ENCODE measurements at regions not wholly inside any gene's neighbourhood (a gene's known extent, or its start where the extent isn't known, plus 50 kb on each side); places are given as distances from the start of the nearest gene placed in this dataset.

- Histone ChIP-seq H3K9me3 (ENCODE audit: control insufficient read depth in 1 of 2, low read length in 2 of 2) (no peaks in the 10 kb centered on the region), H3K27me3 (ENCODE audit: low read depth, low read length) (no peaks in the 10 kb centered on the region), H3K27ac (ENCODE audit: low read length) (no peak overlapping the region), H3K36me3 (ENCODE audit: control insufficient read depth in 1 of 2, insufficient read depth in 2 of 2, low read length in 2 of 2) (no peaks in the 10 kb centered on the region), H3K4me1 (ENCODE audit: control insufficient read depth in 1 of 2, insufficient read depth in 2 of 2, low read length in 2 of 2) (no peaks in the 10 kb centered on the region), H3K4me3 (ENCODE audit: low read depth in 1 of 2, low read length in 2 of 2) (no peak overlapping the region)
Measured at GRCh38 chr17:36696805-36697204, 95.4 kb downstream of the MRM1 start.

GRCh38 chr17:36697903-36698530, 96.6 kb downstream of the MRM1 start:
- no peaks in the 10 kb centered on the region for H3K36me3 ChIP-seq (ENCODE audit: control insufficient read depth in 1 of 2, insufficient read depth in 2 of 2, low read length in 2 of 2)
- no peak overlapping the region for H3K27ac ChIP-seq (ENCODE audit: low read length)
- H3K4me3 ChIP-seq (ENCODE audit: low read depth in 1 of 2, low read length in 2 of 2), result no peak overlapping the region
- H3K27me3 ChIP-seq (ENCODE audit: low read depth, low read length), result no peaks in the 10 kb centered on the region
- H3K4me1 ChIP-seq (ENCODE audit: control insufficient read depth in 1 of 2, insufficient read depth in 2 of 2, low read length in 2 of 2), result no peaks in the 10 kb centered on the region
- no peaks in the 10 kb centered on the region for H3K9me3 ChIP-seq (ENCODE audit: control insufficient read depth in 1 of 2, low read length in 2 of 2)

- Histone ChIP-seq H3K36me3 (ENCODE audit: control insufficient read depth in 1 of 2, insufficient read depth in 2 of 2, low read length in 2 of 2) (no peaks in the 10 kb centered on the region), H3K9me3 (ENCODE audit: control insufficient read depth in 1 of 2, low read length in 2 of 2) (no peaks in the 10 kb centered on the region), H3K27me3 (ENCODE audit: low read depth, low read length) (peaks cover 5% of the 10 kb centered on the region), H3K4me1 (ENCODE audit: control insufficient read depth in 1 of 2, insufficient read depth in 2 of 2, low read length in 2 of 2) (peaks cover 0 to 5% of the 10 kb centered on the region in 2 donors), H3K27ac (ENCODE audit: low read length) (no peak overlapping the region), H3K4me3 (ENCODE audit: low read depth in 1 of 2, low read length in 2 of 2) (no peak overlapping the region)
Measured at GRCh38 chr17:36701429-36702099, 100.2 kb downstream of the MRM1 start.

- H3K4me3 ChIP-seq (ENCODE audit: low read depth in 1 of 2, low read length in 2 of 2), result no peak overlapping the region
- H3K27ac ChIP-seq (ENCODE audit: low read length), result no peak overlapping the region
- H3K27me3 ChIP-seq (ENCODE audit: low read depth, low read length), result peaks cover 5% of the 10 kb centered on the region
- H3K9me3 ChIP-seq (ENCODE audit: control insufficient read depth in 1 of 2, low read length in 2 of 2), result no peaks in the 10 kb centered on the region
- peaks cover 0 to 5% of the 10 kb centered on the region in 2 donors for H3K4me1 ChIP-seq (ENCODE audit: control insufficient read depth in 1 of 2, insufficient read depth in 2 of 2, low read length in 2 of 2)
- H3K36me3 ChIP-seq (ENCODE audit: control insufficient read depth in 1 of 2, insufficient read depth in 2 of 2, low read length in 2 of 2), result no peaks in the 10 kb centered on the region
Measured at GRCh38 chr17:36702636-36703035, 101.3 kb downstream of the MRM1 start.

GRCh38 chr17:36703860-36704266, 102.5 kb downstream of the MRM1 start:
- Histone ChIP-seq H3K4me3 (ENCODE audit: low read depth in 1 of 2, low read length in 2 of 2) (peak overlapping the region in 1 of 2 donors; percentile 33), H3K9me3 (ENCODE audit: control insufficient read depth in 1 of 2, low read length in 2 of 2) (no peaks in the 10 kb centered on the region), H3K4me1 (ENCODE audit: control insufficient read depth in 1 of 2, insufficient read depth in 2 of 2, low read length in 2 of 2) (peaks cover 0 to 5% of the 10 kb centered on the region in 2 donors), H3K27ac (ENCODE audit: low read length) (no peak overlapping the region), H3K36me3 (ENCODE audit: control insufficient read depth in 1 of 2, insufficient read depth in 2 of 2, low read length in 2 of 2) (no peaks in the 10 kb centered on the region), H3K27me3 (ENCODE audit: low read depth, low read length) (peaks cover 5% of the 10 kb centered on the region)

GRCh38 chr17:36705283-36705795, 104.0 kb downstream of the MRM1 start:
- Histone ChIP-seq H3K36me3 (ENCODE audit: control insufficient read depth in 1 of 2, insufficient read depth in 2 of 2, low read length in 2 of 2) (no peaks in the 10 kb centered on the region), H3K27ac (ENCODE audit: low read length) (no peak overlapping the region), H3K9me3 (ENCODE audit: control insufficient read depth in 1 of 2, low read length in 2 of 2) (no peaks in the 10 kb centered on the region), H3K27me3 (ENCODE audit: low read depth, low read length) (peaks cover 5% of the 10 kb centered on the region), H3K4me3 (ENCODE audit: low read depth in 1 of 2, low read length in 2 of 2) (no peak overlapping the region), H3K4me1 (ENCODE audit: control insufficient read depth in 1 of 2, insufficient read depth in 2 of 2, low read length in 2 of 2) (peaks cover 0 to 5% of the 10 kb centered on the region in 2 donors)

GRCh38 chr17:36705874-36706731, 104.7 kb downstream of the MRM1 start:
- Histone ChIP-seq H3K4me3 (ENCODE audit: low read depth in 1 of 2, low read length in 2 of 2) (no peak overlapping the region), H3K27ac (ENCODE audit: low read length) (no peak overlapping the region), H3K36me3 (ENCODE audit: control insufficient read depth in 1 of 2, insufficient read depth in 2 of 2, low read length in 2 of 2) (no peaks in the 10 kb centered on the region), H3K9me3 (ENCODE audit: control insufficient read depth in 1 of 2, low read length in 2 of 2) (no peaks in the 10 kb centered on the region), H3K27me3 (ENCODE audit: low read depth, low read length) (peaks cover 5% of the 10 kb centered on the region), H3K4me1 (ENCODE audit: control insufficient read depth in 1 of 2, insufficient read depth in 2 of 2, low read length in 2 of 2) (peaks cover 0 to 5% of the 10 kb centered on the region in 2 donors)

GRCh38 chr17:36707904-36708303, 106.5 kb downstream of the MRM1 start:
- Histone ChIP-seq H3K4me1 (ENCODE audit: control insufficient read depth in 1 of 2, insufficient read depth in 2 of 2, low read length in 2 of 2) (peaks cover 0 to 5% of the 10 kb centered on the region in 2 donors), H3K9me3 (ENCODE audit: control insufficient read depth in 1 of 2, low read length in 2 of 2) (no peaks in the 10 kb centered on the region), H3K27ac (ENCODE audit: low read length) (no peak overlapping the region), H3K4me3 (ENCODE audit: low read depth in 1 of 2, low read length in 2 of 2) (no peak overlapping the region), H3K36me3 (ENCODE audit: control insufficient read depth in 1 of 2, insufficient read depth in 2 of 2, low read length in 2 of 2) (no peaks in the 10 kb centered on the region), H3K27me3 (ENCODE audit: low read depth, low read length) (peaks cover 5% of the 10 kb centered on the region)

GRCh38 chr17:36714789-36715188, 113.4 kb downstream of the MRM1 start:
- no peak overlapping the region for H3K4me3 ChIP-seq (ENCODE audit: low read depth in 1 of 2, low read length in 2 of 2)
- no peak overlapping the region for H3K27ac ChIP-seq (ENCODE audit: low read length)
- no peaks in the 10 kb centered on the region for H3K27me3 ChIP-seq (ENCODE audit: low read depth, low read length)
- no peaks in the 10 kb centered on the region for H3K4me1 ChIP-seq (ENCODE audit: control insufficient read depth in 1 of 2, insufficient read depth in 2 of 2, low read length in 2 of 2)
- H3K9me3 ChIP-seq (ENCODE audit: control insufficient read depth in 1 of 2, low read length in 2 of 2), result no peaks in the 10 kb centered on the region
- no peaks in the 10 kb centered on the region for H3K36me3 ChIP-seq (ENCODE audit: control insufficient read depth in 1 of 2, insufficient read depth in 2 of 2, low read length in 2 of 2)

- Histone ChIP-seq H3K27ac (ENCODE audit: low read length) (no peak overlapping the region), H3K4me1 (ENCODE audit: control insufficient read depth in 1 of 2, insufficient read depth in 2 of 2, low read length in 2 of 2) (no peaks in the 10 kb centered on the region), H3K27me3 (ENCODE audit: low read depth, low read length) (no peaks in the 10 kb centered on the region), H3K4me3 (ENCODE audit: low read depth in 1 of 2, low read length in 2 of 2) (no peak overlapping the region), H3K9me3 (ENCODE audit: control insufficient read depth in 1 of 2, low read length in 2 of 2) (no peaks in the 10 kb centered on the region), H3K36me3 (ENCODE audit: control insufficient read depth in 1 of 2, insufficient read depth in 2 of 2, low read length in 2 of 2) (no peaks in the 10 kb centered on the region)
Measured at GRCh38 chr17:36715951-36716350, 114.6 kb downstream of the MRM1 start.

- H3K27me3 ChIP-seq (ENCODE audit: low read depth, low read length), result no peaks in the 10 kb centered on the region
- H3K27ac ChIP-seq (ENCODE audit: low read length), result no peak overlapping the region
- peaks cover 0 to 9% of the 10 kb centered on the region in 2 donors for H3K4me1 ChIP-seq (ENCODE audit: control insufficient read depth in 1 of 2, insufficient read depth in 2 of 2, low read length in 2 of 2)
- no peaks in the 10 kb centered on the region for H3K9me3 ChIP-seq (ENCODE audit: control insufficient read depth in 1 of 2, low read length in 2 of 2)
- no peaks in the 10 kb centered on the region for H3K36me3 ChIP-seq (ENCODE audit: control insufficient read depth in 1 of 2, insufficient read depth in 2 of 2, low read length in 2 of 2)
- H3K4me3 ChIP-seq (ENCODE audit: low read depth in 1 of 2, low read length in 2 of 2), result no peak overlapping the region
Measured at GRCh38 chr17:36717088-36717487, 115.7 kb downstream of the MRM1 start.

Data from muscle layer of duodenum (tissue), 2 donors.